Parathyroid adenoma (tissue), 2 donors: ENCODE measurements at regions not wholly inside any gene's neighbourhood (a gene's known extent, or its start where the extent isn't known, plus 50 kb on each side); places are given as distances from the start of the nearest gene placed in this dataset.

ENCODE experiments used
- H2AFZ ChIP-seq: fragments of 300-600 bp; sonication (generic); one replicate; pipeline ENCODE4 v1.7.0; 2017; ENCODE audit warnings: antibody characterized with exemption, mild to moderate bottlenecking
- H3K27ac ChIP-seq: fragments of 300-600 bp; sonication (generic); one replicate; pipeline ENCODE4 v1.7.0; 2017
- H3K27me3 ChIP-seq: fragments of 300-600 bp; sonication (generic); one replicate; pipeline ENCODE4 v1.7.0; 2017; ENCODE audit warnings: low read length; ENCODE audit not compliant: control insufficient read depth, insufficient read depth
- H3K36me3 ChIP-seq: fragments of 300-600 bp; sonication (generic); one replicate; pipeline ENCODE4 v1.7.0; 2017; ENCODE audit warnings: low read length; ENCODE audit not compliant: control insufficient read depth, insufficient read depth
- H3K4me1 ChIP-seq: fragments of 300-600 bp; sonication (generic); one replicate; pipeline ENCODE4 v1.7.0; 2017; ENCODE audit warnings: control low read depth
- H3K4me2 ChIP-seq: fragments of 300-600 bp; sonication (generic); one replicate; pipeline ENCODE4 v1.7.0; 2017; ENCODE audit warnings: low read length
- H3K4me3 ChIP-seq: fragments of 300-600 bp; sonication (generic); one replicate; pipeline ENCODE4 v1.7.0; 2017; ENCODE audit warnings: low read depth, low read length
- H3K79me2 ChIP-seq: fragments of 300-600 bp; sonication (generic); one replicate; pipeline ENCODE4 v1.7.0; 2017; ENCODE audit warnings: control low read depth
- H3K9ac ChIP-seq: fragments of 300-600 bp; sonication (generic); one replicate; pipeline ENCODE4 v1.7.0; 2017; ENCODE audit warnings: mild to moderate bottlenecking
- H3K9me3 ChIP-seq: fragments of 300-600 bp; sonication (generic); one replicate; pipeline ENCODE4 v1.7.0; 2017; ENCODE audit warnings: low read length; ENCODE audit not compliant: control insufficient read depth
- TF ChIP-seq, protein P1 (sequence below): fragments of 300-600 bp; sonication (generic); IDR thresholded peaks from one replicate; pipeline ENCODE4 v1.7.0; 2017; ENCODE audit warnings: antibody characterized with exemption, mild to moderate bottlenecking
- donor health status: primary hyperparathyroidism.

- Histone ChIP-seq H3K4me1 (no peaks in the 10 kb centered on the region), H3K9ac (no peak overlapping the region), H3K4me2 (no peak overlapping the region), H3K27ac (no peak overlapping the region), H2AFZ (no peak overlapping the region), H3K36me3 (no peaks in the 10 kb centered on the region), H3K79me2 (no peaks in the 10 kb centered on the region), H3K4me3 (no peak overlapping the region), H3K9me3 (no peaks in the 10 kb centered on the region), H3K27me3 (no peaks in the 10 kb centered on the region)
- TF ChIP-seq, protein P1, sequence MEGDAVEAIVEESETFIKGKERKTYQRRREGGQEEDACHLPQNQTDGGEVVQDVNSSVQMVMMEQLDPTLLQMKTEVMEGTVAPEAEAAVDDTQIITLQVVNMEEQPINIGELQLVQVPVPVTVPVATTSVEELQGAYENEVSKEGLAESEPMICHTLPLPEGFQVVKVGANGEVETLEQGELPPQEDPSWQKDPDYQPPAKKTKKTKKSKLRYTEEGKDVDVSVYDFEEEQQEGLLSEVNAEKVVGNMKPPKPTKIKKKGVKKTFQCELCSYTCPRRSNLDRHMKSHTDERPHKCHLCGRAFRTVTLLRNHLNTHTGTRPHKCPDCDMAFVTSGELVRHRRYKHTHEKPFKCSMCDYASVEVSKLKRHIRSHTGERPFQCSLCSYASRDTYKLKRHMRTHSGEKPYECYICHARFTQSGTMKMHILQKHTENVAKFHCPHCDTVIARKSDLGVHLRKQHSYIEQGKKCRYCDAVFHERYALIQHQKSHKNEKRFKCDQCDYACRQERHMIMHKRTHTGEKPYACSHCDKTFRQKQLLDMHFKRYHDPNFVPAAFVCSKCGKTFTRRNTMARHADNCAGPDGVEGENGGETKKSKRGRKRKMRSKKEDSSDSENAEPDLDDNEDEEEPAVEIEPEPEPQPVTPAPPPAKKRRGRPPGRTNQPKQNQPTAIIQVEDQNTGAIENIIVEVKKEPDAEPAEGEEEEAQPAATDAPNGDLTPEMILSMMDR, result no peak
These were observed 238.4 kb downstream of the CMPK2 start for GRCh38 chr2:6627316-6627715.

DNA sequence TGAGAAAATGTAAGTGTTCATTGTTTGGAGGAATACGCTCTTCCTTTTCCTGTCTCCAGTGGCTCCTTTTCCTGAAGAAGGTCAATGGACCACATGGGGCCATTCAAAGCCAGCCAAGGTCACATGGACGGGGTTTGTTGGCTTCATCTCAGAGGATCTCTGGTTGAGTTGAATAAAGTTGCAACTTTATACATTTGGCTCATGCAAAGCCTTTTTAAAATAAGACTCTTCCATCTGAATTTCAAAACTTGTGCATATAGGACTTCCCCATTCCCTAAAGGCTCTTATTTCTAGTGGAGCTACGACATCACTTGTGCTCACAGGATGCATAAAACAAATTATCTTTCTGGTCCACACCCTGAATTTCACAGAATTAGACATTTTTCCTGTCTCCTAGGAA is 235.5 kb downstream of the CMPK2 start:
- TF ChIP-seq, protein P1, result no peak
- no peaks in the 10 kb centered on the region for H3K27me3 ChIP-seq
- H3K4me1 ChIP-seq, result no peaks in the 10 kb centered on the region

GRCh38 chr2:6635296-6635695 is 230.4 kb downstream of the CMPK2 start:
- no peak overlapping the region for H3K9ac ChIP-seq
- H3K79me2 ChIP-seq, result no peaks in the 10 kb centered on the region
- no peaks in the 10 kb centered on the region for H3K4me1 ChIP-seq
- H3K9me3 ChIP-seq, result no peaks in the 10 kb centered on the region
- no peak overlapping the region for H3K27ac ChIP-seq
- no peak overlapping the region for H3K4me2 ChIP-seq
- no peaks in the 10 kb centered on the region for H3K27me3 ChIP-seq
- no peak overlapping the region for H3K4me3 ChIP-seq
- no peaks in the 10 kb centered on the region for H3K36me3 ChIP-seq
- TF ChIP-seq, protein P1, result no peak
- no peak overlapping the region for H2AFZ ChIP-seq

More for the DNA sequence above, 235.5 kb downstream of the CMPK2 start:
- Histone ChIP-seq H2AFZ (no peak overlapping the region), H3K36me3 (no peaks in the 10 kb centered on the region), H3K4me3 (no peak overlapping the region), H3K9me3 (no peaks in the 10 kb centered on the region), H3K27ac (no peak overlapping the region), H3K4me2 (no peak overlapping the region), H3K9ac (no peak overlapping the region), H3K79me2 (no peaks in the 10 kb centered on the region)

DNA sequence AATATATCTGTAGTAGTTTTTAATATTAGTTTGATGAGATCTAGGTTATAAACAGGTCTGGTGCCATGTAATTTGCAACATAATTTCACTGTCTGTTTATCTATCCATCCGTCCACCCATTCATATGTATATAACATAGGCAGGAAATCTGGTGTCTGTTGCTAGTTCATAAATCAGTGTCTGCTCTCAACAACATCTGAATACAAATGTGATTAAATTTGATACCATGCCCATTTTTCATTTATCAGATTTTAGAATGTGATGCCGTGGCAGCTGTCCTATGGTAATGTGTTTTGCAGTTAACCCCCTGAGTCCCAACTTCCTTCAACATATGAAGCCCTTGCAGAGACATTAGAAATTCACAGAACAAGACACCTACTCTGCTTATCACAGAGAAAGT is 228.4 kb downstream of the CMPK2 start:
- Histone ChIP-seq H3K9ac (no peak overlapping the region), H3K4me3 (no peak overlapping the region), H2AFZ (no peak overlapping the region), H3K79me2 (no peaks in the 10 kb centered on the region), H3K4me2 (no peak overlapping the region), H3K36me3 (no peaks in the 10 kb centered on the region), H3K27ac (no peak overlapping the region), H3K27me3 (no peaks in the 10 kb centered on the region), H3K9me3 (no peaks in the 10 kb centered on the region), H3K4me1 (no peaks in the 10 kb centered on the region)
- TF ChIP-seq, protein P1, result no peak

DNA sequence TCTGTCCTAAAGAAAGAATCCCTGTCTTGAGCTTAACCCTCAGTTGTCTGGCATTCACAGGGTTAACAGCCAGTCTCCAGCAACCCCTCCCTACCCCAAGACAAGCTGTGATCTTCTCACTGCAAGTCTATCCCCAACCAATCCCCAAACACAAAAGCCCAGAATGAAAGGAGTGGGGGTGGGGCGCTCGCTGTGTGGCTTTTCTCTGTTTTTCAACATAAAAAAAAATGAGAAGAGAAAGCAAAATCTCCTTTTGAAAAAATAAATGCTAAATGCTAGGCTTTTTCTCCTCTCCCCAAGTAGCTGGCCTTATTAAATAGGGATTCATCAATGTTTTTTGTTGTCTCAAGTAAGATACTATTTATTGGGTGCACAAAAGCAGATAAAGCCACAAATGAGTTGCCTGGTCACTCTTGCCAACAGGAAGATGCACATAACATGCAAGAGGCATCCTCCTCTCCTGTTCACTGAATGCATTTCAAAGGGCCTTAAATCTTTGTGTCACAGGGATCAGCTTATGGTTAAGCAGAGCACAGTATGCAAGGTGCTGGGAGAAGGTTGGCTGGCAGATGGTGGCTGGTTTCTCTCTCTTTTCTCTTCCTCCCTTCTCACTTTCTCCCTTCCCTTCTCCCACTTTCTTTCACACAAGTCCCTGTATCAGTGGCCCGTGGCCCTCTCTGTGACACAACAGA is 225.6 kb downstream of the CMPK2 start:
- H3K36me3 ChIP-seq, result no peaks in the 10 kb centered on the region
- TF ChIP-seq, protein P1, result no peak
- H3K4me2 ChIP-seq, result no peak overlapping the region
- H3K27me3 ChIP-seq, result no peaks in the 10 kb centered on the region
- no peaks in the 10 kb centered on the region for H3K9me3 ChIP-seq
- H3K9ac ChIP-seq, result no peak overlapping the region
- no peaks in the 10 kb centered on the region for H3K4me1 ChIP-seq
- no peak overlapping the region for H3K27ac ChIP-seq
- H3K79me2 ChIP-seq, result no peaks in the 10 kb centered on the region
- H3K4me3 ChIP-seq, result no peak overlapping the region
- no peak overlapping the region for H2AFZ ChIP-seq
